Endothelial cell of umbilical vein (primary cell): ENCODE measurements at regions not wholly inside any gene's neighbourhood (a gene's known extent, or its start where the extent isn't known, plus 50 kb on each side); places are given as distances from the start of the nearest gene placed in this dataset.

ENCODE experiments used
- BruUV-seq: library from RNA; stranded (reverse); fragments of 400-500 nt; replicated peaks from 2 replicates; lab custom pipeline; 2021; lab: Mats Ljungman, UMichigan
- CTCF ChIA-PET: fragments of 300-600, 350-600 bp; sonication (Branson Sonifier 250); formaldehyde crosslinking; loops from one replicate; lab custom pipeline; 2021; ENCODE audit warnings: antibody characterized with exemption, inconsistent platforms; lab: Charles Lee
- POLR2A ChIA-PET: fragments of 300-600, 350-600 bp; sonication (Branson Sonifier 250); formaldehyde crosslinking; loops from one replicate; lab custom pipeline; 2021; ENCODE audit warnings: antibody characterized with exemption, inconsistent platforms; lab: Charles Lee
- DNase-seq: peaks from one replicate; pipeline ENCODE4 v3.0.0-alpha.2; 2011; ENCODE audit warnings: low read depth, low spot score
- FAIRE-seq: peaks from 2 replicates; lab custom pipeline; 2011; peaks lifted over from hg19 to GRCh38; lab: Jason Lieb, UNC
- H2AFZ ChIP-seq: 2 replicates; pipeline ENCODE4 v1.6.0; 2012; ENCODE audit warnings: low read depth, low read length, control low read depth, inconsistent platforms
- H3K27ac ChIP-seq: 2 replicates; pipeline ENCODE4 v1.5.1; 2011; ENCODE audit warnings: low read depth, mild to moderate bottlenecking, control low read depth, low read length, moderate library complexity; ENCODE audit not compliant: insufficient read depth
- H3K27me3 ChIP-seq, 2 experiments: 2 replicates each; pipeline versions ENCODE4 v1.6.0 to v1.6.1; 2011; ENCODE audit warnings: low read length in 2 of 2, mixed read lengths in 1 of 2; ENCODE audit not compliant: control insufficient read depth in 2 of 2, insufficient read depth in 2 of 2
- H3K36me3 ChIP-seq, 2 experiments: 2 replicates in 1 of 2; 3 replicates in 1 of 2; pipeline ENCODE4 v1.5.1; 2011; ENCODE audit warnings: low read length in 2 of 2, mild to moderate bottlenecking in 1 of 2, moderate library complexity in 1 of 2; ENCODE audit not compliant: control insufficient read depth in 2 of 2, insufficient read depth in 2 of 2; ENCODE audit errors: extremely low read depth in 1 of 2
- H3K4me1 ChIP-seq: 3 replicates; pipeline ENCODE4 v1.5.1; 2011; ENCODE audit warnings: mild to moderate bottlenecking, low read length; ENCODE audit not compliant: control insufficient read depth, insufficient read depth; ENCODE audit errors: extremely low read depth
- H3K4me2 ChIP-seq: 2 replicates; pipeline ENCODE4 v1.6.1; 2011; ENCODE audit warnings: low read length, control low read depth, mixed read lengths; ENCODE audit not compliant: insufficient read depth
- H3K4me3 ChIP-seq, 3 experiments: fragments of 200-600 bp in 1 of 3; sonication (generic), shearing (Covaris generic) in 1 of 3; replicated peaks in 1 of 3; 2 replicates each; pipeline ENCODE4 v1.5.1; 2011 to 2016; ENCODE audit warnings: control low read depth in 3 of 3, low read length in 3 of 3, mild to moderate bottlenecking in 2 of 3, inconsistent platforms in 1 of 3, low read depth in 1 of 3, moderate library complexity in 1 of 3; ENCODE audit not compliant: insufficient read depth in 1 of 3
- H3K79me2 ChIP-seq: 2 replicates; pipeline ENCODE4 v1.6.0; 2012; ENCODE audit warnings: low read length, inconsistent platforms; ENCODE audit not compliant: control insufficient read depth, insufficient read depth
- H3K9ac ChIP-seq: replicated peaks from 2 replicates; pipeline ENCODE3; 2011; ENCODE audit warnings: low read length, control low read depth; ENCODE audit not compliant: insufficient read depth; ENCODE audit errors: extremely low read depth
- H3K9me1 ChIP-seq: replicated peaks from 3 replicates; pipeline ENCODE4 v1.6.0; 2011; ENCODE audit warnings: mild to moderate bottlenecking, low read length; ENCODE audit not compliant: control insufficient read depth, insufficient read depth; ENCODE audit errors: extremely low read depth
- H3K9me3 ChIP-seq: replicated peaks from 2 replicates; pipeline ENCODE4 v1.5.1; 2012; ENCODE audit warnings: low read length, inconsistent platforms; ENCODE audit not compliant: control insufficient read depth, insufficient read depth
- H4K20me1 ChIP-seq: replicated peaks from 2 replicates; pipeline ENCODE3; 2011; ENCODE audit warnings: mild to moderate bottlenecking, low read length; ENCODE audit not compliant: control insufficient read depth, insufficient read depth; ENCODE audit errors: extremely low read depth
- CTCF ChIP-seq, 2 donors: IDR thresholded peaks; 1 replicate in 1 of 2; 2 replicates in 1 of 2; pipeline ENCODE4 v1.5.1; 2011; ENCODE audit warnings: low read length in 2 of 2, mild to moderate bottlenecking in 2 of 2, moderate library complexity in 2 of 2, control low read depth in 1 of 2, inconsistent platforms in 1 of 2, low read depth in 1 of 2; ENCODE audit not compliant: insufficient read depth in 1 of 2; ENCODE audit errors: extremely low read depth in 1 of 2
- EZH2 ChIP-seq: IDR thresholded peaks from 2 replicates; pipeline ENCODE4 v1.6.1; 2012; ENCODE audit warnings: borderline replicate concordance, low read depth, mild to moderate bottlenecking, moderate library complexity, low read length, inconsistent platforms; ENCODE audit not compliant: severe bottlenecking
- FOS ChIP-seq: IDR thresholded peaks from 2 replicates; pipeline ENCODE4 v1.6.1; 2011; ENCODE audit warnings: mild to moderate bottlenecking, low read length, moderate library complexity, borderline replicate concordance; ENCODE audit not compliant: insufficient read depth
- GATA2 ChIP-seq: IDR thresholded peaks from 2 replicates; pipeline ENCODE4 v1.7.0; 2011; ENCODE audit warnings: low read depth, mild to moderate bottlenecking, moderate library complexity, mixed read lengths, low read length; ENCODE audit not compliant: insufficient read length, insufficient read depth
- JUN ChIP-seq: IDR thresholded peaks from 2 replicates; pipeline ENCODE4 v1.6.1; 2011; ENCODE audit warnings: borderline replicate concordance, low read depth; ENCODE audit not compliant: insufficient read length, insufficient read depth
- MYC ChIP-seq: IDR thresholded peaks from one replicate; pipeline ENCODE4 v1.6.1; 2011; ENCODE audit warnings: mild to moderate bottlenecking, low read depth, low read length
- POLR2A ChIP-seq: IDR thresholded peaks from 2 replicates; pipeline ENCODE4 v1.6.1; 2012; ENCODE audit warnings: low read depth, mild to moderate bottlenecking, control low read depth, low read length
- POLR2AphosphoS5 ChIP-seq: IDR thresholded peaks from 2 replicates; pipeline ENCODE4 v1.6.1; 2012; ENCODE audit warnings: low read depth, mild to moderate bottlenecking, control low read depth, low read length, moderate library complexity; ENCODE audit not compliant: insufficient read depth
- dilution Hi-C: fragments of 300-500 bp; cut with MboI; formaldehyde crosslinking; loops from one replicate; pipeline ENCODE4 v1.15.0; 2019; ENCODE audit warnings: low sequenced_read_pairs; ENCODE audit not compliant: extremely low pct_ligation_motif_present
- intact Hi-C: fragments of 100-400 bp; cut with micrococcal nuclease; formaldehyde crosslinking; loops from one replicate; pipeline ENCODE4 v1.10.0; 2022

GRCh38 chr5:77876862-77877502, 100.8 kb upstream of the TBCA start:
- BruUV-seq = no TSS peak
- no peaks in the 10 kb centered on the region for H4K20me1 ChIP-seq
- no peak overlapping the region for H3K4me2 ChIP-seq
- ChIA-PET POLR2A (no interaction called here), CTCF (interaction anchor here (0.9 to 3.8 kb wide), 3 partner anchors 9 to 278 kb away, joined by 3 to 16 read pairs (median 3); no protein-coding TSS in a partner anchor)
- dilution Hi-C loops (no loop called here), intact Hi-C loops (loop anchor here (10.0 kb wide), 1 partner anchor 418 kb away; the partner anchor contains the start of gene AP3B1)
- DNase-seq = no peak
- no peaks in the 10 kb centered on the region for H3K79me2 ChIP-seq
- H3K9me1 ChIP-seq = no peaks in the 10 kb centered on the region
- no peaks in the 10 kb centered on the region for H3K36me3 ChIP-seq
- no peak overlapping the region for H3K9ac ChIP-seq
- H3K27me3 ChIP-seq = peaks cover 0 to 5% of the 10 kb centered on the region in 2 experiments
- H3K4me1 ChIP-seq = peaks cover 6% of the 10 kb centered on the region
- FAIRE-seq = no peak
- no peak overlapping the region for H3K27ac ChIP-seq
- no peak overlapping the region for H3K4me3 ChIP-seq
- H2AFZ ChIP-seq = no peak overlapping the region
- TF ChIP-seq POLR2A (no peak), EZH2 (no peak), FOS (no peak), POLR2AphosphoS5 (no peak), CTCF (IDR thresholded peaks at IDR 0.05; ENCODE audit: extremely low read depth in 1 of 2, insufficient read depth in 1 of 2, low read depth in 1 of 2, low read length in 2 of 2) (no peak), MYC (no peak), GATA2 (no peak), JUN (no peak)
- no peaks in the 10 kb centered on the region for H3K9me3 ChIP-seq
